ENCODE measurements at regions not wholly inside any gene's neighbourhood (a gene's known extent, or its start where the extent isn't known, plus 50 kb on each side); places are given as distances from the start of the nearest gene placed in this dataset.

DNA sequence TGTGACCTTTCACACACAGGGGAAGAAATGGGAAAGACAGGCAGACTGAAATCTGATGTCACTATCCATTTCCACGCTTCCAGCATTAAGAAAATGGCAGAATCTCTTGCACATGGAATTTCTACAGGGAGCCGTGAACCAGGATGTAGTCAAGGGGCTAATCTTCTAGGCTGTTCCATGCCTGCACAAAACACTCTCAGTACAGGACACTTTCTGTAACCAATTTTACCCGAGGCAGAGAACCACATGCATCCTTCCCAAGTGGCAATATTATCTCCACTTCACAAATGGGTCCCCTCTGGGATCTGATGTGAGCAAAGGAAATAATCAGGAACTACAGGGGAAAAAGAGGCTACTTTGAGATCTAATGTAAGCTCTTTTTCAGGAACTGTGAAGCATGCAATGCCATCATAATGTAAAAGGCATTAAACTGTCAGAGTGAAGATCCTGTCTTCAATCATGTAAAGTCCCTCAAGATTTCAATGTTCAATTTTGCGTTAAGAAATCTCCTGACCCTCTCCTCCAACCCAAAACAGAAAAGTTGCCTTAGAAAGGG lies 236.9 kb downstream of the RBM43 start:
- DNase-seq, result no peak
- intact Hi-C loops (cut with micrococcal nuclease; ENCODE audit: unreplicated experiment), result no loop called here
- BruUV-seq (replicated peaks), result no TSS peak
- TF ChIP-seq EZH2 (IDR thresholded peaks at IDR 0.05; ENCODE audit: low read depth), result no peak
- TF ChIP-seq, protein P1, sequence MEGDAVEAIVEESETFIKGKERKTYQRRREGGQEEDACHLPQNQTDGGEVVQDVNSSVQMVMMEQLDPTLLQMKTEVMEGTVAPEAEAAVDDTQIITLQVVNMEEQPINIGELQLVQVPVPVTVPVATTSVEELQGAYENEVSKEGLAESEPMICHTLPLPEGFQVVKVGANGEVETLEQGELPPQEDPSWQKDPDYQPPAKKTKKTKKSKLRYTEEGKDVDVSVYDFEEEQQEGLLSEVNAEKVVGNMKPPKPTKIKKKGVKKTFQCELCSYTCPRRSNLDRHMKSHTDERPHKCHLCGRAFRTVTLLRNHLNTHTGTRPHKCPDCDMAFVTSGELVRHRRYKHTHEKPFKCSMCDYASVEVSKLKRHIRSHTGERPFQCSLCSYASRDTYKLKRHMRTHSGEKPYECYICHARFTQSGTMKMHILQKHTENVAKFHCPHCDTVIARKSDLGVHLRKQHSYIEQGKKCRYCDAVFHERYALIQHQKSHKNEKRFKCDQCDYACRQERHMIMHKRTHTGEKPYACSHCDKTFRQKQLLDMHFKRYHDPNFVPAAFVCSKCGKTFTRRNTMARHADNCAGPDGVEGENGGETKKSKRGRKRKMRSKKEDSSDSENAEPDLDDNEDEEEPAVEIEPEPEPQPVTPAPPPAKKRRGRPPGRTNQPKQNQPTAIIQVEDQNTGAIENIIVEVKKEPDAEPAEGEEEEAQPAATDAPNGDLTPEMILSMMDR (conservative IDR thresholded peaks at IDR 0.05), result no peak
- Histone ChIP-seq H3K9me2 (ENCODE audit: insufficient read depth) (no peaks in the 10 kb centered on the region), H3K36me3 (ENCODE audit: low read depth) (no peaks in the 10 kb centered on the region), H4K20me1 (ENCODE audit: insufficient read depth) (no peaks in the 10 kb centered on the region), H3K27ac (no peak overlapping the region), H3K79me2 (ENCODE audit: low read depth) (no peaks in the 10 kb centered on the region), H2AFZ (no peak overlapping the region), H3K4me2 (no peak overlapping the region), H3K9me3 (ENCODE audit: insufficient read depth, low read depth) (no peaks in the 10 kb centered on the region), H3K4me3 (no peak overlapping the region), H3F3A (ENCODE audit: insufficient read depth, low read depth) (no peaks in the 10 kb centered on the region), H3K4me1 (replicated peaks; ENCODE audit: insufficient read depth) (no peaks in the 10 kb centered on the region), H3K27me3 (ENCODE audit: insufficient read depth, low read depth) (no peaks in the 10 kb centered on the region)
- CTCF ChIA-PET, result no interaction called here
- POLR2A ChIA-PET (ENCODE audit: unreplicated experiment), result no interaction called here

- TF ChIP-seq EZH2 (IDR thresholded peaks at IDR 0.05; ENCODE audit: low read depth), result no peak
- TF ChIP-seq, protein P1 (conservative IDR thresholded peaks at IDR 0.05), result no peak
- no TSS peak for BruUV-seq (replicated peaks)
- POLR2A ChIA-PET (ENCODE audit: unreplicated experiment), result interaction anchor here (0.7 kb wide), 1 partner anchor 22 kb away, joined by 5 read pairs; no protein-coding TSS in a partner anchor
Observed at GRCh38 chr2:151021747-151022452, 239.8 kb downstream of the RBM43 start.

DNA sequence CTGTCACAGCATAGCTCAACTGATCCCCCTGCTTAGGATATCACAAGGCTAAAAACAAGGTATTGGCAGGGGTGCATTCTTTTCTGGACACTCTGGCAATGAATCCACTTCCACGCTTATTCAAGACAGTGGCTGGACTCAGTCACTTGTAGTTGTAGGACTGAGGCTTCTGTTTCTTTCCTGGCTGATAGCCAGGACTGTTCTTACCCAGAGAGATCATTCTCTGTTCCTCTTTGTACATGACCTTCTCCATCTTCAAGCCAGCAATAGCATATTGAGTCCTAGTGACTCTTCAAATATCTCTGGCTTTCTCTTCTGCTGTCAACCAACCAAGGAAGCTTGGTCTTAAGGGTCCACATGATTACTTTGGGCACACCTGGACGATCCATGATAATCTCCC lies 241.3 kb downstream of the RBM43 start:
- TF ChIP-seq EZH2 (IDR thresholded peaks at IDR 0.05; ENCODE audit: low read depth), result no peak
- DNase-seq, result no peak
- POLR2A ChIA-PET (ENCODE audit: unreplicated experiment), result no interaction called here
- no peaks in the 10 kb centered on the region for H3K36me3 ChIP-seq (ENCODE audit: low read depth)
- no peak overlapping the region for H2AFZ ChIP-seq
- H3K4me3 ChIP-seq, result no peak overlapping the region
- intact Hi-C loops (cut with micrococcal nuclease; ENCODE audit: unreplicated experiment), result no loop called here
- CTCF ChIA-PET, result no interaction called here
- H3K27ac ChIP-seq, result no peak overlapping the region
- H3K79me2 ChIP-seq (ENCODE audit: low read depth), result no peaks in the 10 kb centered on the region
- H3K9me2 ChIP-seq (ENCODE audit: insufficient read depth), result no peaks in the 10 kb centered on the region
- no peaks in the 10 kb centered on the region for H4K20me1 ChIP-seq (ENCODE audit: insufficient read depth)
- no peaks in the 10 kb centered on the region for H3F3A ChIP-seq (ENCODE audit: insufficient read depth, low read depth)
- no peak overlapping the region for H3K4me2 ChIP-seq
- no peaks in the 10 kb centered on the region for H3K27me3 ChIP-seq (ENCODE audit: insufficient read depth, low read depth)
- no peaks in the 10 kb centered on the region for H3K4me1 ChIP-seq (replicated peaks; ENCODE audit: insufficient read depth)
- no TSS peak for BruUV-seq (replicated peaks)
- no peaks in the 10 kb centered on the region for H3K9me3 ChIP-seq (ENCODE audit: insufficient read depth, low read depth)

More at GRCh38 chr2:151021747-151022452, 239.8 kb downstream of the RBM43 start:
- Histone ChIP-seq H3K9me3 (ENCODE audit: insufficient read depth, low read depth) (no peaks in the 10 kb centered on the region), H3K4me1 (replicated peaks; ENCODE audit: insufficient read depth) (no peaks in the 10 kb centered on the region), H3K9me2 (ENCODE audit: insufficient read depth) (no peaks in the 10 kb centered on the region), H3F3A (ENCODE audit: insufficient read depth, low read depth) (no peaks in the 10 kb centered on the region), H3K36me3 (ENCODE audit: low read depth) (no peaks in the 10 kb centered on the region), H2AFZ (no peak overlapping the region), H3K79me2 (ENCODE audit: low read depth) (no peaks in the 10 kb centered on the region), H3K4me3 (no peak overlapping the region), H3K27ac (no peak overlapping the region), H3K4me2 (no peak overlapping the region), H3K27me3 (ENCODE audit: insufficient read depth, low read depth) (no peaks in the 10 kb centered on the region), H4K20me1 (ENCODE audit: insufficient read depth) (no peaks in the 10 kb centered on the region)
- CTCF ChIA-PET, result no interaction called here
- DNase-seq, result no peak
- intact Hi-C loops (cut with micrococcal nuclease; ENCODE audit: unreplicated experiment), result no loop called here

Data from PC-9 (cell line).